Caki2 (cell line): ENCODE measurements at regions not wholly inside any gene's neighbourhood (a gene's known extent, or its start where the extent isn't known, plus 50 kb on each side); places are given as distances from the start of the nearest gene placed in this dataset.
"Not testable (repeated sequence)": the region's sequence is repeated elsewhere in the genome, so short reads cannot be mapped to it uniquely, and the experiment has no call there.

Experiments used
- DNase-seq: peaks from one replicate; pipeline ENCODE4 v3.0.0-alpha.2; 2015; ENCODE audit warnings: low read depth
- in situ Hi-C: cut with HindIII; loops from 2 replicates; pipeline ENCODE4 v1.10.0; 2016; ENCODE audit warnings: low sequenced_read_pairs, low pct_unique_long_range_greater_than_20kb, mixed read lengths

GRCh38 chr2:215783640-215784039 lies 229.7 kb downstream of the MREG start:
- DNase-seq, in situ Hi-C loops: not testable (repeated sequence)

GRCh38 chr2:215782965-215783364 lies 230.4 kb downstream of the MREG start:
- in situ Hi-C loops = no loop called here
- no peak for DNase-seq

GRCh38 chr2:215782295-215782694 lies 231.1 kb downstream of the MREG start:
- DNase-seq = no peak
- in situ Hi-C loops = no loop called here

- no peak for DNase-seq
- in situ Hi-C loops = no loop called here
These were observed 232.3 kb downstream of the MREG start for GRCh38 chr2:215780907-215781685.

- in situ Hi-C loops = no loop called here
- DNase-seq = no peak
These were observed 233.0 kb downstream of the MREG start for GRCh38 chr2:215780313-215780712.

- no peak for DNase-seq
- in situ Hi-C loops = no loop called here
These were observed 233.4 kb downstream of the MREG start for GRCh38 chr2:215779912-215780311.

- no peak for DNase-seq
- in situ Hi-C loops = no loop called here
These were observed 235.8 kb downstream of the MREG start for GRCh38 chr2:215777465-215778044.

GRCh38 chr2:215775106-215775505 lies 238.2 kb downstream of the MREG start:
- DNase-seq = no peak
- in situ Hi-C loops = no loop called here

GRCh38 chr2:215773728-215774127 lies 239.6 kb downstream of the MREG start:
- DNase-seq = peak; percentile 89

GRCh38 chr2:215772634-215773563 lies 240.5 kb downstream of the MREG start:
- in situ Hi-C loops = no loop called here
- peak; percentile 56 for DNase-seq

More at GRCh38 chr2:215773728-215774127, 239.6 kb downstream of the MREG start:
- in situ Hi-C loops = no loop called here

- in situ Hi-C loops = no loop called here
- peak; percentile 96 for DNase-seq
These were observed 241.3 kb downstream of the MREG start for GRCh38 chr2:215772003-215772402.

- in situ Hi-C loops = no loop called here
- peak; percentile 54 for DNase-seq
These were observed 242.1 kb downstream of the MREG start for GRCh38 chr2:215771241-215771640.

- in situ Hi-C loops = no loop called here
- no peak for DNase-seq
These were observed 242.7 kb downstream of the MREG start for GRCh38 chr2:215770668-215771067.

- in situ Hi-C loops = no loop called here
- no peak for DNase-seq
These were observed 244.1 kb downstream of the MREG start for GRCh38 chr2:215769246-215769645.

- in situ Hi-C loops = no loop called here
- DNase-seq = no peak
These were observed 245.7 kb downstream of the MREG start for GRCh38 chr2:215767625-215768024.

GRCh38 chr2:215765729-215766360 lies 247.5 kb downstream of the MREG start:
- in situ Hi-C loops = no loop called here
- DNase-seq = no peak

GRCh38 chr2:215764441-215765048 lies 248.8 kb downstream of the MREG start:
- in situ Hi-C loops = no loop called here
- no peak for DNase-seq

- no peak for DNase-seq
- in situ Hi-C loops = no loop called here
These were observed 252.8 kb downstream of the MREG start for GRCh38 chr2:215760557-215760956.
